ENCODE measurements at regions not wholly inside any gene's neighbourhood (a gene's known extent, or its start where the extent isn't known, plus 50 kb on each side); places are given as distances from the start of the nearest gene placed in this dataset.

DNA sequence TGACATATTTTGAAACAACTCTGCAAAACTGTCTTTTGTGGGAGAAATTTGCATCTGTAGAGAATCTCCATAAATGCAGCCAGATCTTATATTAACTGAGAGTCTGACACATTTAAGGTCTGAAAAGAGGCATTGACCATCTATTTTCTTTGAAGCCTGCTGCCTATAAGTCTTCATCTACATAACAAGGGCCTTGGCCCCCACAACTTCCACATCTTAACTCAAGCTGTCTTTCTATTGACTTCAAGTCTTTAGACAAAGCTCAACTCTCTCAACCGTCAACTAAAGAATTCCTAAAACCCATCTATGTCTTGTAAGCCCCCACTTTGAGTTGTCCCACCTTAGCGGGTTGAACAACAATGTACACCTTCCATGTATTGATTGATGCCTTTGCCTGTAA is 72.4 kb upstream of the ADCY1 start:
- Mint-ChIP-seq H3K36me3 (ENCODE audit: low read depth) (peaks cover 3% of the 10 kb centered on the region), H3K27ac (no peak overlapping the region), H3K4me3 (no peak overlapping the region), H3K9me3 (peaks cover 10% of the 10 kb centered on the region), H3K4me1 (ENCODE audit: low read depth) (no peaks in the 10 kb centered on the region), H3K27me3 (ENCODE audit: low read depth) (no peaks in the 10 kb centered on the region)

GRCh38 chr7:45506059-45506458 is 68.1 kb upstream of the ADCY1 start:
- peaks cover 3% of the 10 kb centered on the region for H3K36me3 Mint-ChIP-seq (ENCODE audit: low read depth)
- no peak overlapping the region for H3K4me3 Mint-ChIP-seq
- H3K4me1 Mint-ChIP-seq (ENCODE audit: low read depth), result no peaks in the 10 kb centered on the region
- no peak overlapping the region for H3K27ac Mint-ChIP-seq
- H3K9me3 Mint-ChIP-seq, result peaks cover 24% of the 10 kb centered on the region
- H3K27me3 Mint-ChIP-seq (ENCODE audit: low read depth), result no peaks in the 10 kb centered on the region

- no peak overlapping the region for H3K27ac Mint-ChIP-seq
- peaks cover 24% of the 10 kb centered on the region for H3K9me3 Mint-ChIP-seq
- H3K36me3 Mint-ChIP-seq (ENCODE audit: low read depth), result peaks cover 3% of the 10 kb centered on the region
- H3K4me3 Mint-ChIP-seq, result no peak overlapping the region
- no peaks in the 10 kb centered on the region for H3K27me3 Mint-ChIP-seq (ENCODE audit: low read depth)
- no peaks in the 10 kb centered on the region for H3K4me1 Mint-ChIP-seq (ENCODE audit: low read depth)
Observed at GRCh38 chr7:45509222-45509621, 64.9 kb upstream of the ADCY1 start.

DNA sequence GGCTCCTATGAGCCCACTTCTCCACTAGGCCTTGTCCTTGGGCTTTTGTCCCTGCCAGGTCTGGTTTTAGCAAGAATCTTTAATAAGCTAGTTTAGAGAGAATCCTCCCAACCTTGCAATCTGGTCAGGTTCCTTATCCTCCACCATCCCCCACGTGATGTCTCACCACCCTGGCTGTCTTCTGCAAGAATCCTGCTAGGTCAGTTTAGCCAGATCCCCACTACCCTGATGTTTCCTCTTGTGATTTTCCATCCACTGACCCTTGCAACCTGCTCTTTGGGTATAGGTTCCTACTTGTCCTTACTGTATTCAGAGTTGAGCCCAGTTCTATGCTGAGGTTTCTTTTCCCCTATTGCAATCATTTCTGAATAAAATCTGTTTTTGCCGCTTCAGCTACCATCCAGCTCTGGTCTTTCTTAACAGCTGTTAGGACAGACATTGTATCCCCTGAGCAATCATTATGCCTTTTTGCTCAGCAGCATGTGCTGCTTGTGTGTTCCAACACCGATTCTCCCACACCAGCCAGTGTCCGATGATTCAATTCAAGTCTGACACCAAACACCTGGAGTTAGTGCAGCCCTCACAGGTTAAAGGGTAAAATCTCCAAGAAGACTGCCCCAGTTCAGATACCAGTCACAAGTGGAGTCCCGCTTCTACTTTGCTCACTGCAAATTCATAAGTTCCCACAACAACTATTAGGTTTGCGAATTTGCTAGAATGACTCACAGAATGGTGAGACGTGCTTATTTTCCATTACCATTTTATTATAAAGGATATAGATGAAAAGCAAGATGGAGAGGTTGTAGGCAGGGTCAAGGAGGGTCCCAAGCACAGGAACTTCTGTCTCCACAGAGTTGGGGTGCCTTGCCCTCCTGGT is 62.2 kb upstream of the ADCY1 start:
- no peaks in the 10 kb centered on the region for H3K36me3 Mint-ChIP-seq (ENCODE audit: low read depth)
- no peak overlapping the region for H3K4me3 Mint-ChIP-seq
- H3K27ac Mint-ChIP-seq, result no peak overlapping the region
- peaks cover 13% of the 10 kb centered on the region for H3K9me3 Mint-ChIP-seq
- H3K27me3 Mint-ChIP-seq (ENCODE audit: low read depth), result no peaks in the 10 kb centered on the region
- H3K4me1 Mint-ChIP-seq (ENCODE audit: low read depth), result no peaks in the 10 kb centered on the region

- H3K4me3 Mint-ChIP-seq, result no peak overlapping the region
- no peaks in the 10 kb centered on the region for H3K27me3 Mint-ChIP-seq (ENCODE audit: low read depth)
- H3K27ac Mint-ChIP-seq, result no peak overlapping the region
- H3K4me1 Mint-ChIP-seq (ENCODE audit: low read depth), result no peaks in the 10 kb centered on the region
- H3K9me3 Mint-ChIP-seq, result peaks cover 24% of the 10 kb centered on the region
- H3K36me3 Mint-ChIP-seq (ENCODE audit: low read depth), result no peaks in the 10 kb centered on the region
Observed at GRCh38 chr7:45514944-45515343, 59.2 kb upstream of the ADCY1 start.

DNA sequence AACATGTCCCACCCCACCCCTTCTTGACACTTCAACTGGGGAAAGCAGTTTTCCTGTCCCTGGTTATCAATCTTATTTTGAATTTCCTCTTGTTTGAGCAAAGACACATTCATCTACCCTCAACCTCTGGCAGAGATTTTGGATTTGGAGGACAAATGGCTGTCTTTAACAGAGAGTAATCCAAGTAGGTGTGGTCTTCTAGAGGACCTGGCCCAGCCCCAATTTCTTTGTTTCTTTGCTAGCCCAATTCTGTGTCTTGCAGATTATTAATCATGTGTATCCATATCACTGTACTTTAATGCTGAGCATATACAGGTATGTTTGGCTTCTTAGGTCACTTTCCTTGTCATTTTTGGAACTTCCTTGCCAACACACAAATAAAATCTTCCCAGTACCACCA is 58.8 kb upstream of the ADCY1 start:
- no peaks in the 10 kb centered on the region for H3K4me1 Mint-ChIP-seq (ENCODE audit: low read depth)
- H3K9me3 Mint-ChIP-seq, result peaks cover 24% of the 10 kb centered on the region
- no peak overlapping the region for H3K27ac Mint-ChIP-seq
- no peaks in the 10 kb centered on the region for H3K27me3 Mint-ChIP-seq (ENCODE audit: low read depth)
- H3K36me3 Mint-ChIP-seq (ENCODE audit: low read depth), result no peaks in the 10 kb centered on the region
- no peak overlapping the region for H3K4me3 Mint-ChIP-seq

All from T-helper 1 cell treated with Interleukin-12 subunit alpha and Interleukin-12 subunit beta and Interleukin-4 antibody, amounts not matched to agents 30 μg/mL and 1 μg/mL, for 36 hours (primary cell).